ENCODE measurements at regions not wholly inside any gene's neighbourhood (a gene's known extent, or its start where the extent isn't known, plus 50 kb on each side); places are given as distances from the start of the nearest gene placed in this dataset.

GRCh38 chr11:122453586-122453985, 201.9 kb upstream of the UBASH3B start:
- no peaks in the 10 kb centered on the region for H3K27me3 ChIP-seq
- H3K27ac ChIP-seq = no peak overlapping the region
- DNase-seq = no peak
- TF ChIP-seq POLR2A (IDR thresholded peaks at IDR 0.05) (no peak), CTCF (IDR thresholded peaks at IDR 0.05) (no peak)
- intact Hi-C loops (cut with DNase I) = no loop called here
- H3K4me3 ChIP-seq = no peak overlapping the region
- no peaks in the 10 kb centered on the region for H3K4me1 ChIP-seq (replicated peaks in 1 of 2)
- H3K9me3 ChIP-seq (replicated peaks in 1 of 3) = peaks cover 0 to 3% (median 0%) of the 10 kb centered on the region in 3 donors
- H3K36me3 ChIP-seq (replicated peaks in 1 of 2) = no peaks in the 10 kb centered on the region
- 78 to 89% (median 86%) methylated on average over 2 of the region's 2 CpGs for WGBS, 4 donors

GRCh38 chr11:122451911-122452310, 203.6 kb upstream of the UBASH3B start:
- H3K36me3 ChIP-seq (replicated peaks in 1 of 2) = no peaks in the 10 kb centered on the region
- H3K4me1 ChIP-seq (replicated peaks in 1 of 2) = no peaks in the 10 kb centered on the region
- 90 to 96% (median 95%) methylated on average over 9 of the region's 9 CpGs for WGBS, 4 donors
- no peaks in the 10 kb centered on the region for H3K27me3 ChIP-seq
- H3K9me3 ChIP-seq (replicated peaks in 1 of 3) = no peaks in the 10 kb centered on the region
- no peak for TF ChIP-seq CTCF (IDR thresholded peaks at IDR 0.05)
- TF ChIP-seq POLR2A (IDR thresholded peaks at IDR 0.05) = no peak
- H3K4me3 ChIP-seq = no peak overlapping the region
- intact Hi-C loops (cut with DNase I) = no loop called here
- no peak overlapping the region for H3K27ac ChIP-seq
- DNase-seq = no peak

- peak in 5 of 7 donors; percentile 12 to 57 (median 29) for DNase-seq
- no peaks in the 10 kb centered on the region for H3K27me3 ChIP-seq
- peak overlapping the region in 1 of 4 donors; percentile 58 for H3K4me3 ChIP-seq
- 8 to 15% (median 12%) methylated on average over 3 of the region's 3 CpGs for whole genome bisulfite sequencing, 4 donors
- H3K4me1 ChIP-seq (replicated peaks in 1 of 2) = peaks cover 10 to 22% of the 10 kb centered on the region in 2 donors
- H3K9me3 ChIP-seq (replicated peaks in 1 of 3) = no peaks in the 10 kb centered on the region
- TF ChIP-seq POLR2A (IDR thresholded peaks at IDR 0.05) (peak in 1 of 2 donors; percentile 0), CTCF (IDR thresholded peaks at IDR 0.05) (no peak)
- intact Hi-C loops (cut with DNase I) = no loop called here
- peak overlapping the region in 4 of 5 donors; percentile 36 to 82 (median 81) for H3K27ac ChIP-seq
- H3K36me3 ChIP-seq (replicated peaks in 1 of 2) = no peaks in the 10 kb centered on the region
Observed at GRCh38 chr11:122441666-122442035, 213.9 kb upstream of the UBASH3B start.

DNA sequence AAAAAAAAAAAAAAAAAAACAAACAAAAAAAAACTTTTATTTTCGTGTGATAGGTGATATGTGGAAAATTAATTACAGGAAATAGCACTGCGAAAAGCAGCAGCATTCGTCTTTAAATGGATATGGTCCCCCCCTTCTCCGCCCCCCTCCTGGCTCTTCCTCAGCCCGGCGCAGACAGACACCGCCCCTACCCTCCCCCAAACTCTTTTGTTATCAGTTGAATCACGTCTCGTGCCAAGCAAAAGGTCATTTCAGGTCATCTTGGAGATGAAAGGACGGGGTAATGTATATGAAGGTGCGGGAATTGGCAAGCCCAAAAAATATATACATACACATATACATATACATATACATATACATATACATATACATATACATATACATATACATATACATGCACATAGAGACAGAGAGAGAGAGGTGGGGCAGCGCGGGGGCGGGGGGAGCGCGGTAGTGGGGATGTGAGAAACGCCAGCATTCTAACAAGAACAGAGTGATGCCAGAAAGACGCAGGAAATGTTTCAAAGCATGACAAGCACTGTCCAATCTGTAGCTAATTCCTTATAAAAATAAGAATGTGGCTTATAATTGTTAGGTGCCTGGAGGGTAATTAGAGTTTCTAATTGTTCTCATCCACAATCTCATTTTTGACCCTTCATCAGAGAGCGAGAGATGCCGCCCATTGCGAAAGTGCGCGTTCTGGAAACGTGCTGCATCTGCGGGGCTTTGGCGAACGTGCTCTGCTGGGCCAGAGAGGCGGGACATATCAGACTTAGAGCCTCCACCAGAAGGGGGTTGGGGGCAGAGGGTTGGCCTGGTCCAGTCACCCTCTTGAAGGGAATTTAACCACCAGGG, 214.5 kb upstream of the UBASH3B start:
- intact Hi-C loops (cut with DNase I) = no loop called here
- H3K27ac ChIP-seq = peak overlapping the region in 4 of 5 donors; percentile 36 to 82 (median 81)
- TF ChIP-seq POLR2A (IDR thresholded peaks at IDR 0.05) (peak in 1 of 2 donors; percentile 35), CTCF (IDR thresholded peaks at IDR 0.05) (no peak)
- no peaks in the 10 kb centered on the region for H3K36me3 ChIP-seq (replicated peaks in 1 of 2)
- WGBS, 4 donors = 0 to 2% (median 1%) methylated on average over 27 to 28 of the region's 28 CpGs
- peak; percentile 62 to 82 (median 80) for DNase-seq
- H3K27me3 ChIP-seq = no peaks in the 10 kb centered on the region
- peaks cover 10 to 22% of the 10 kb centered on the region in 2 donors for H3K4me1 ChIP-seq (replicated peaks in 1 of 2)
- H3K4me3 ChIP-seq = peak overlapping the region in 2 of 4 donors; percentile 42 to 58
- H3K9me3 ChIP-seq (replicated peaks in 1 of 3) = no peaks in the 10 kb centered on the region

Measured in adrenal gland (tissue), 9 donors.